AML-193 (cell line): ENCODE measurements at regions not wholly inside any gene's neighbourhood (a gene's known extent, or its start where the extent isn't known, plus 50 kb on each side); places are given as distances from the start of the nearest gene placed in this dataset.

Source experiments
- DNase-seq, 2 experiments: peaks; one replicate each; lab custom pipeline; 2025; lab: John Stamatoyannopoulos, UW

GRCh38 chr4:146577111-146577510, 55.4 kb upstream of the SLC10A7 start:
- DNase-seq = no peak

GRCh38 chr4:146582864-146583263, 55.8 kb upstream of the POU4F2 start:
- DNase-seq = peak; percentile 33 to 46

GRCh38 chr4:146585761-146586333, 52.8 kb upstream of the POU4F2 start:
- peak; percentile 70 to 83 for DNase-seq
